NCI-H2227 (cell line): ENCODE measurements at regions not wholly inside any gene's neighbourhood (a gene's known extent, or its start where the extent isn't known, plus 50 kb on each side); places are given as distances from the start of the nearest gene placed in this dataset.
A peak's percentile ranks its signal among the peaks of the same experiment; 100 is the strongest.

Experiments used
- DNase-seq: peaks from one replicate; lab custom pipeline; 2025; ENCODE audit not compliant: unreplicated experiment; lab: John Stamatoyannopoulos, UW

DNA sequence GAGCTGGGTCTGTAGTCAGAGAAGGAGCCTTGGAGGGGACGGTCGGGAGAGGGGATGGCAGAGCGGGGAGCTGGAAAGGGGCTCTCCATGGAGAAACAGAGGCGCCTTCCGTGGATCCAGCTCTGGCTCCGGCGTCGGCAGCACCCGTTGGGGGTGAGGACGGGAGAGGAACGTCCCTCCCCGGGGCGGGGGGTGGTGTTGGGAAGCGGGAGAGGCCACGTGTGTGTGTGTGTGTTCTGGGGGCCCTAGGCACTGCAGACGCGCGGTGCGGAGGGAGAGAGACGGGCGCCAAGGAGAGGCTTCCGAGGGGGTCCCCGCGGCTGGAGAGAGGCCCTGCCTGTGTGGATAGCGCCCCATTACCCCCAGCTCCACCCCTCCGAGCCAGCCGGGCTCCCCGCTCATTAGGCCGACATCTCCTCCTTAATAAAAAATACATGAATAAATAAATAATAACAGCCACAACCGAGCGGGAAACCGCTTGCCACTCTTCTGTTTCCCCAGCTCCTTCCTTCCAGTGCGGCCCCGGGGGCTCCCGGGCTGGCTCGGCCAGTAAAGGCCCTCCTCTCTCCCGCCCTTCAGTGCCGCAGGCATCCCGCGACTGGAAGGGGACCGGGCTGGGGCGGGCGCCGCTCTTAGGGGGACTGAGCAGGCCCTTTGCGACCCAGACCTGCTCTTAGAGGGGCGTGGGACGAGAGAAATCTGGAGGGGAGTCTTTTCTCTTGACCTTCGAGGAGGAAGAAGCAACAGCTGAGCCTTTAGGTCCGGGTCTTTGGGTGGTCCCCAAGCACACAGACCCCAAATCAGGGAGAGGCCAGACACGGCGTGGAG, 71.3 kb upstream of the ARAP3 start:
- no peak for DNase-seq

DNA sequence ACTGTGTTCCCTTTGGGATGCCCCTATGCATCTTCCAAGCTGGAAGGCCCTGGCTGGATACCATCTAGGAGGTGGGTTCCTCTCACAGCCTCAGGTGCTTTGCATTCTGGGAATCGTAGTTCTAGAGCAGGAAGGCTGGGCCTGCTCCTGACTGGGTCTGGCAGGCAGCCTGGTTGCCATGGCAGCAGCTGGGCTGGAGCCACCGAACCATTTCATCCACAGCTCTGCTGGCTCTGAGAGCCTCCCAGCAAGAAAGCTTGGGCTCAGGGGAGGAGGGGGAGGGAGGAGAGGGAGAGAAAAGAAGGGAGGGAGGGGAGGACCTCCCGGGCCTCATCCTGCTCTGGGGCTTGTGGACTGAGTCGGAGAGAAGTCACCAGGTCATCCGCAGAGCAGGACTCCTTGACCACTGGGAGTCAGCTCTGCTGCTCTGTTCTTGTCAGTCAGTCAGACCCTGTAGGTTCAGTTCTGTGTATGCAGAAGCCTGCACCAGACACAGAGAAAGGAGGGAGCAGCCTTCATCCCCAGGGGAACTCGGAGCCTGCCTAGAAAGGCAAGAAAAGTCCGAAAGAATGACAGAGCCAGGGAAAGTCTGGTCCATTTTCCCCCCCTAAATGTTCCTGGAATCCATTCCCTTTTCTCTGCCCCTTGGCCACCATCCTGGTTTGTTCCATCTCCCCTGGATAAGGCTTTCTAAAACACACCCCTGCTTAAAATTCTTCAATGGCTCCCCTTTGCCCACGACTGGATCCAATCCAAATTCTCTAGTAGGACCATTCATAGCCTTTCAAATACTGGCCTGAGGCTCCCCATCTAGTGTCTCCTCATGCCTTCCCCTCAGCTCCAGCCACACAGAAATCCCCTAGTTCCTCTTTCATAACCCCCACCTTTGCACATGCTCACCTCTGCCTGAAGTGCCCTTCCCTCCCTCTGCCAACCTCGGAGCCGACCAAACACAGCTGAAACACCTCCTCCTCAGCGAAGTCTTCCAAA, 65.4 kb upstream of the ARAP3 start:
- peak; percentile 93 for DNase-seq

DNA sequence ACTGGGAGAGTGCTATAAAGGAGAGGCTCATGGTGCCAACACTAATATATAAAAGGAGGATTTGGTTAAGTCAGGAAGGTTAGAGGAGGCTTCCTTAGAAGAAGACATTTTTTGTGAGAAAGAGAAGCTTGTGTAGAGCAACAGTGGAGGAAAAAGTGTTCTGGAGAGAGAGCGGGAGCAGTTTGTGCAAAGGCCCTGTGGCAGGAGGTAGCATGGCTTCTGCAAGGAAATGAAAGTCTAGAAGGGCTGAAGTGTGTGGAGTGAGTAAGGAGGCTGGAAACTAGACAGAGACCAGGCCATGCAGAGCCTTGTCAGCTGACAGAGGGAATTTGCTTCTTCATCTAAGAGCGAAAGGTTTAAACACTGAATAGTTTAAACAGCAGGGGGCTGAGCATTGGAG, 64.4 kb upstream of the ARAP3 start:
- no peak for DNase-seq

DNA sequence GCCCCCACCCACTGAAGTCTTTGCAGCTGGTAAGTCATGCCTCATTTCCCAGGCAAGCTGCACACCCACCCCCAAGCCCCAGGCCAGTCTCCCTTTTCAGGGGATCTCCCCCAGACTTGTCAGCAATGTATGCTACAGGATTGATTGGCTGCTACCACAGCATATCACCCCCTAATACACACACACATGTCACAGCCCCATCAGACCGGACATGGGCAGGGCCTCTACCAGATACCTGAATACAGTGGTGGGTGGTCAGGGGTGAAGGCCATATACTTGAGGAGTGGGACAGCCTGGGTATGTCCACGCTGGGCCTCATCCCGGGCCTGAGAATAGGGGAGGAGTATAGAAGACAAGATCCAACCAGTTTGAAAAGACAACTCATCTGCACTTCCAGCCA, 63.4 kb upstream of the ARAP3 start:
- DNase-seq, result no peak

DNA sequence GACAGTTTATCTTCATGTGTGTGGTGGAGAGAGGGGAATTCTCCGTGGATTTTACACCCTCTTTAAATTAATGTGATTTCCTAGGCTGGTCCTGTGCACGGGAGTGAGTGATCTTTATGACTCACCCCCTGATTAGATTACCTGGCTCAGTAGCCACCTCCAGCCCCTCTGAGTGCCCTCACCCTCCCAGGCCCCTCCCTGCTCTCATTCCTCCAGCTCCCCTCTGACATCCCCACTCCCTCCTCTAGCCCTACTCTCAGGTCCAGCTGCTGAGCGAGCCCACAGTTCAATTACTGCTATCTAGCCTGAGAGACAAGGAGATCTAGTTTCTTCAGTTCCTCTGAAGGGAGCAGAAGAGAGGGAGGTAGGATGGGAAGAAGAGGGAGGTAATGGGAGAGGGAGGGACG, 61.8 kb upstream of the ARAP3 start:
- peak; percentile 44 for DNase-seq

DNA sequence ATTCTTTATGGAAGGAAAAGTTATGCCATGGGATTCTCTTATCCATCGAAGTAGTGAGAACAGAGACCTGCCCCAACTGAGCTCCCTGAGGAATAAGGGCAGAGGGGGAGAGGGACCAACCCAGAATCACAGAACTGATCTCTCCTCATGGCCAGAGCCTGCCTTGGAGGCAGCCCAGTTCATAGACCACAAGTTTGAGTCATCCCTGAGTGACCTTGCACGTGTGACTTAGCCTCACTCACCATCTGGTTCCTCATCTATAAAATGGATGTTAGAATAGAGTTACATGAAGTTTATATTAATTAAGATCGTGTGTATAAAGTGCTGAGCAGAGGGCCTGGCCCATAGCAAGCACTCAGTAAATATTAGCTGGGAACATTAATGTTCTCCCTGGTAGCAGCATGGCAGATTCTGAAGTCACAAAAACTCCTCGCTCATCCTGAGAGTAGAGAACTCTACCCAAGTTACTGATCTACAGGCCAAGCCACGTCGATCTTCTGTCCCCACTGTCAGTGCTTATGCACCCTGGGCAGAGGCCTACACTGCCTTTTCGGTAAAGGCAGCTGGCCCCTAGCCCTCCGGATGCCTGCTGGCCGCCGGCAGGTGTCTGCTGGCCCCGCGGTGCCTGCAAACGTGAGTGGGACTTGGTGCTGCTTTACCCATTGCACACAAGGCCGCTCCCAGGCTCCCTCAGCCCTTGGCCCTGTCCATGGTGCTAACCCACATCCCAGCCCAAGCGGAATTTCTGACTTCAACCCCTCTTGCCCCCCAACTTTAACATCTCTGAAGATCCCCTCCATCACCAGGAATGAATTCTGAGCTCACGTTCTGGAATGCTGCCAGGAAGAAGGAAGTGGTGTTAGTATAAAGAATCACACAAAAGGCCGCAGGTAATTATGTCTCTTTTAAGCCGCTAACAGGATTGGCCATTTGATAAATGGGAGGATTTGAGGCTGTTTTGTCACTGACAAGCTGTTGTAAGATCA, 61.1 kb upstream of the ARAP3 start:
- DNase-seq, result peak; percentile 74

DNA sequence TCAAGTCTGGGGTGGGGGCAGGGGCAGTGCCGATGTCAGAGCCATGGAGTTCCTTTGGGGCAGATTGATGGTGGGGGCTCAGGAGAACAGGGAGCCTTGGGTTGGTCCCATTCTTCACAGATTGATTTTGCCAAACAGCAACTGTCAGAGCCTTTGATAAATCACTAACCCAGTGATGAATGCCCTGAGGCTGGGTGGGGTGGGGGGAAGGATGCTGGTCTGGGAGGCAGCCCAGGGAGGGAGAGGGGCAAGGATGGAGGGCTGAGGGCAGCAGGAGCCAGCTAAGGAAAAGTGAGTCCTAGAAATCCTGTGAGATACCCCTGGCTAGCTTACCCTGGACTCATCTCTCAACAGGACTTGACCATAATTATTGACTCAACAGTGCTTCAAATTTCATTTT, 60.1 kb upstream of the ARAP3 start:
- DNase-seq, result no peak

DNA sequence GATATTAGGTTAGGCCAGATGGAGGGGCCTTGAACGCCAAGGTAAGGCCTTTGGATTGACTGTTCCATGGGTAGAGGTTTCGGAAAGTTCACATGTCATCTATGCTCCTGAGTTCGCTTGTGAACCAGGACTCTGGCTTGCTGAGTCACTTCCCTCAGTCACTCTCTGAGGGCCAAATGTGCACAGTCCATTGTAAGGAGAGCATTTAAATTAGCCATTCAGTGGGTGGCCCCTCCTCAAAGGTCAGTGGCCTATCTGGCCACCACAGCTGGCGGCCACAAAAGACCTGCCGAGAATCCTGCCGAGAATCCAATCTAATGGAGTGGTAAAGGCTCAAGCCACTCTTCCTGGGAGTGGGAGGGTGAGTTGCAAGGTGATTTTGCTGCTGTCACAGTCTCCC, 58.9 kb upstream of the ARAP3 start:
- no peak for DNase-seq

DNA sequence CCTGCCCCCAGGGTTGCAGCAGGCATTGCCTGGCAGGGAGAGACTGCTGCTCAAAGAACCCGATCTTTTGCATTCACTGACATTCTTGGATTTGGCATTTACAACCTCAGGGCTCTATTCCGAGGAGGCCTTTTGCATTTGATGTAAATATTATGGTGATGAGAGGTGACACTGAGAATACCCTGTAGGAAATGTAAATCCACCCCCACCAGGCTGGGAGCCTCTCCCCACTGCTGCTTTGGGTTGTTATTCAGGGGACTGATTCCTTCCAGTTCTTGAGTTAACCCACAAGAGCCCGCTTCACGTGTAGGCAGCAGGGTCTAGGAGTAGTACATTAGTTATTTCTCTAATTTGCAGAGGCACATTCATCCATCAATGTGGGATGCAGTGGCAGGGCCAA, 55.5 kb upstream of the ARAP3 start:
- no peak for DNase-seq

DNA sequence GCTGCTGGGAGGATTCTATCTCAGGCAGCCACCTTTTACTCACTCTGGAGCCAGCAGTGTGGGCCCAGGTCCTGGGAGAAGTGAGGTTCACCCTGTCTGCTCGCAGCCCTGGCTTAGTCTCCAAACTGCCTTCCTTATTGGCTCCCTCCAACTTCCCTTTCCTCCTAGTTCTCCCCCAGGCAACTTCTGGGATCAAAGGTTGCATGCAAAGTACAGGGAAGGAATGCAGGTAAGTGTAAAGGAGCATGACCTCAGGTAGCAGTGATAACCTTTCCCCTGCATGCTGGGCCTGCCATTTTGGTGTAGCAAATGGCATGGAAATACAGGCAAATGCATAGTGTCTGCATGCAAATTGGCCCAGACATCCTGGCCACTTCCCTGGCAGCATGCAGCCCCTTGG, 53.8 kb upstream of the ARAP3 start:
- no peak for DNase-seq

DNA sequence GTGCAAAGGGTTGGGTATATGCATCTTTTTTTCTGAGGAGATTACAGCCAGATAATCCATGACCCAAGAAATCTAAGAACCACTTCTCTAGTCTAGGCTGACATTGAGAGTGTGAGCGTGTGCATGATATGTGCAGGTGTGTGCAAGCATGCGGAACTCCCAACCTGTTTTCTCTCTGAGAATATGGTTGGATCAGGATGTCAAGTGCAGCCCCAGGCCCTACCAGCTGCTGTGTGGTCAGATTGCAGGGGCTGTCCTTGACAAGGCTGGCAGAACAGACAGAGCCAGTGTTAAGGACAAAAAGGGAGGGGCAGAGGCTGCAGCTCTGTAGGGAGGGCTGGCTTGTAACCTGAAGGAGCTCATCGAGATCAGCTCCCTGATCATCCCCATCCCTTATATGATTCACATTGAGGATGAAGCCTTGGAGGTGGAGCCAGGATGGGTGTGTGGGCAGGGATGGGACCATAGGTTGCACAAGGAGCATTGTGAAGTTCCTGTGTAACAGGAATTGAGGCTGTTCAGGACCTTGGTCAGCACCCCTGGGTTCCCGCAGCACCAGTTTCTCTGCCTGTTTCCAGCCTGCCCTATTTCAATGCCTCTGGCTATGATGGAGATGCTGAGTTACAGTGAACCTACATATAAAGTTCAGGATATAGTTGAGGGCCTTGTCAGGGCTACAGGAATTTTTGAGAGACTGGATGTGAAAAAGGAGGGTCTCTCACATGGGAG, 52.6 kb upstream of the ARAP3 start:
- no peak for DNase-seq

DNA sequence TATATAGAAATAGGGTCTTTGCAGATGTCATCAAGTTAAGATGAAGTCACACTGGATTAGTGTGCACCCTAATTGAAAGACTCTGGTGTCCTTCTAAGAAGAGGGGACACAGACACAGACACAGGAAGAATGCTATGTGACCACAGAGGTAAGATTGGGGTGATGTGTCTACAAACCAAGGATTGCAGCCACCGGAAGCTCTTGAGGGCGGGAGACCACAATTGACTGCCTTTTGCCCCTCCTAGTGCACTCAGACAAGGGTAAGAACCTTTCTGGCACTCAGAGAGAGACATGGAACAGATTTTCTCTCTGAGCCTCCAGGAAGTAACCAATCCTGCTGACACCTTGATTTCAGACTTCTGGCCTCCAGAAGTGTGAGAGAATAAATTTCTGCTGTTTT, 51.2 kb upstream of the ARAP3 start:
- DNase-seq, result no peak

DNA sequence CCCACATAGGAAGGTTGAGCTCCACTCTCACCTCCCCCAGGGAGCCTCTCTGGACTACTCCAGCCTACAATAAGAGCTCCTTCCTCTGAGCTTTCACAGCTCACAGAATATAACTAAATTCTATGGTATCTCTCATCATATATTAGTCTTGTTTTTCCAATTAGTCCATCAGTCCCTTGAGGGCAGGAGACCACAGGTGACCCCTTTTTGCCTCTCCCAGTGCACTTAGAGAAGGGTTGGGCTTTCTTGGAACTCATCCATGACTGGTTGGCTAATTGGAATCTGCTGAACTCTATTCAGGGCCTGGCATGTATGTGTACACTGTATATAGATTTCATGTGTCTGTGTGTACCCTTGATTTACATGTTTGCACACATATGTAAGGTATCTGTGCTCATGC, 50.4 kb upstream of the ARAP3 start:
- DNase-seq, result no peak
